ENCODE measurements at regions not wholly inside any gene's neighbourhood (a gene's known extent, or its start where the extent isn't known, plus 50 kb on each side); places are given as distances from the start of the nearest gene placed in this dataset.
A peak's percentile ranks its signal among the peaks of the same experiment; 100 is the strongest.

- no peak for DNase-seq
These were observed 269.6 kb downstream of the PARN start for GRCh38 chr16:14360326-14361037.

- DNase-seq, result peak; percentile 74
These were observed 271.3 kb downstream of the PARN start for GRCh38 chr16:14358697-14359305.

DNA sequence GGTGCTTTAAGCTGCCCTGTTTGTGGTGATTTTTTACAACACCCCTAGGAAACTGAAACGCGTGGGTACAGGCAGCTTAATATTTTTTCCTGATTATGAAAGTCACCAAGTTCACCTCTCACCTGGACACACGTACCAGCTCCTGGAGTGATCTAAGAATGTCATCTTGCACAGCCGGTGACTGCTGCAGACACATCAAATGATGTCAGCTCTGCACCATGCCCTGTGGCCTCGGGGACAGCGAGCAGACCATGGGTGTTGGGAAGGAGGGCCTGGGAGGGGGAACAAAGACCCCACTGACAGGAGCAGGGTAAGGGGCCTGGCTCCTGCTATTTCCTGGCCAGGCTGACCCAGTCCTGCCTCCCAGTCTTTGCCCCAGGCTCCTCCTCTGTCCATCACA, 272.7 kb downstream of the PARN start:
- DNase-seq, result no peak

DNA sequence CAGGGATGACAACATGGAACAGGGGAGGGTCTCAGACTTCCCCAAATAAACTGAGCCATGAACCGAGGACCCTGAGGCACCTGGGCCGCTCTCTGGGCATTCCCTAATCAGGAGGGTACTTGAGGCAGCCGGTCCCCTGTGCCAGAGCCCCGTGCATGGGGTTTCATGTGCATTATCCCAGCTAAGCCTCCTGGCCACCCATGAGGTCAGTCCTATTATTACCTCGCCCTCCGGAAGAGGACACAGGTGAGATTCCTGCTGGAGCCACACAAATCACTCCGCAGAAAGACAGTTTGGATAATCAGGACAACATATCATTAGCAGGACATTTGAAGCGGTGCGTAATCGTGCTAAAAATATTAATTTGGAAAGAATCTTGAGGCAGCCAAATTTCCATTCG, 274.0 kb downstream of the PARN start:
- DNase-seq, result no peak

- DNase-seq, result peak; percentile 67
These were observed 275.3 kb downstream of the PARN start for GRCh38 chr16:14354561-14355351.

GRCh38 chr16:14353340-14353739, 276.7 kb downstream of the PARN start:
- DNase-seq, result no peak

DNA sequence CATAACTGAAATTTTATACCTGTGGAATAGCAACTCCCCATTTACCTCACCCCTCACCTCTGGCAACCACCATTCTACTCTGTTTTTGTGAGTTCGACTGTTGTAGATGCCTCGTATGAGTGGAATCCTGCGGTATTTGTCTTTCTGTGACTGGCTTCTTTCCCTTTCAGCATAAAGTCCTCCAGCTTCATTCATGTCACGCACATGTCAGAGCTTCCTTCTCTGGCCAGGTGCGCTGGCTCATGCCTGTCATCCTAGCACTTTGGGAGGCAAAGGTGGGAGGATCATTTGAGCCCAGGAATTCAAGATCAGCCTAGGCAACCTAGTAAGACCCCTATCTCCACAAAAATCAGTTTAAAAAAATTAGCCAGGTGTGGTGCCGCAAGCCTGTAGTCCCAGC, 278.4 kb downstream of the PARN start:
- no peak for DNase-seq

- no peak for DNase-seq
These were observed 279.4 kb downstream of the PARN start for GRCh38 chr16:14350626-14351025.

DNA sequence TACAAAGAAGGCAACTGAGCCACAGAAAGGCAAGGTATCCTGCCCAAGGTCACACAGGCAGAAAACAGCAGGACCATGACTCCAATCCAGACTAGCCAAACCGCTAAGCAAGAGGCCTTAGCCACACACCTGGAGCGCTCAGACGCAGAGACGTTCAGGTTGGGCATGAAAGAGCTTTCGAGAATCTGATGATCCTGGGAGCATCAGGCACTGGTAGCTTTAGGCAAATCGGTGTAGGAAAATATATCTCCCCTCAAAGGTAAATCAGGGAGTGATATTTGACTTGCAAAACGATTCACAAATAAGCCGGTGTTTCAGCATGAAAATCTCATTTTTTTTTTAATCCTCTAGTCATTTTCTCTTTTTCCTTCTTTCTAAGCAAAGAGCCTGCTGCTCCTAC, 279.0 kb downstream of the MRTFB start:
- no peak for DNase-seq

DNA sequence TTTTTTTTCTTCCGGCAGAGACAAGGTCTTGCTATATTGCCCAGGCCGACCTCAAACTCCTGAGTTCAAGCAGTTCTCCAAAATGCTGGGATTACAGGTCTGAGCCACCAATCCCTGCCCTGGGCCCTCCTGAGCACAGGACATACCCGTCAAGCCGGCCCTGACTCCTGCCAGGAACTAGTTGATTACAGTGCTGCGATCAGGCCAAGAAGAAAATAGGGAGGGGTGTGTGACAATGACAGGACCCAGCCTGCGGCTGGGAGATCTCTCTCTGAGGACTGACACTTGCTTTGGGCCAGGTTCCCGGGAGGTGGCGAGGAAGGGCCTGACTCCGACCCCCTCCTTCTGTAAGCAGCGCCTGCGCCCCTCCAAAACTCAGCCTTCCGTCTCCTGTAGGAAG, 276.6 kb downstream of the MRTFB start:
- no peak for DNase-seq

DNA sequence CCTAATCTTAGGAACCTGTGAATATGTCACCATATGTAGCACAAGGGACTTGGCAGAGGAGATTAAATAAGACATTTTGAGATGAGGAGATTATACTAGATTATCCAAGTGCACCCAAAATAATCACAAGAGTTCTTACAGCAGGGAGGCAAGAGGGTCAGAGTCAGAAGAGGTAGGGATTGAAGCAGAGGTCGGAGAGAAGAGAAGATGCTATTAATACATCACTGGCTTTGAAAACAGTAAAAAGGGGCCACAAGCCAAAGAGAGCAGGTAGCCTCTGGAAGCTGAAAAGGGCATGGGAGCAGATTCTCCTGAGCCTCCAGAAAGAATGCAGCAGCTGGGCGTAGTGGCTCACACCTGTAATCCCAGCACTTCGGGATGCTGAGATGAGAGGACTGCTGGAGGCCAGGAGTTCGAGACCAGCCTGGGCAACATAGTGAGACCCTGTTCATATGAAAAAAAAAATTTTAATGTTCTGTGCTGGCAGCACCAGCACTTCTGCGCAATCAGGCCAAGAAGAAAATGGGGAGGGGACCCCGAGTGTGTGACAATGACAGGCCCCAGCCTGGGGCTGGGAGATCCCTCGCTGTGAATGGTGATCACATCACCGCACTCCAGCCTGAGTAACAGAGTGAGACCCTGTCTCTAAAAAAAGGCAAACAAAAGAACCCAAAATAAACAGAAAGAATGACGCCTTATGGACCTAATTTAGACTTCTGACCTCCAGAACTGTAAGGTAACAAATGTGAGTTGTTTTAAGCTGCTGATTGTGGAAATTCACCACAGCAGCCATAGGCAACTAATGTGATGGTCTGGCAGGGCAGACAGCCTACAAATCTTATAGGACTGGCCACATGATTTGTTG, 275.4 kb downstream of the MRTFB start:
- DNase-seq, result no peak

DNA sequence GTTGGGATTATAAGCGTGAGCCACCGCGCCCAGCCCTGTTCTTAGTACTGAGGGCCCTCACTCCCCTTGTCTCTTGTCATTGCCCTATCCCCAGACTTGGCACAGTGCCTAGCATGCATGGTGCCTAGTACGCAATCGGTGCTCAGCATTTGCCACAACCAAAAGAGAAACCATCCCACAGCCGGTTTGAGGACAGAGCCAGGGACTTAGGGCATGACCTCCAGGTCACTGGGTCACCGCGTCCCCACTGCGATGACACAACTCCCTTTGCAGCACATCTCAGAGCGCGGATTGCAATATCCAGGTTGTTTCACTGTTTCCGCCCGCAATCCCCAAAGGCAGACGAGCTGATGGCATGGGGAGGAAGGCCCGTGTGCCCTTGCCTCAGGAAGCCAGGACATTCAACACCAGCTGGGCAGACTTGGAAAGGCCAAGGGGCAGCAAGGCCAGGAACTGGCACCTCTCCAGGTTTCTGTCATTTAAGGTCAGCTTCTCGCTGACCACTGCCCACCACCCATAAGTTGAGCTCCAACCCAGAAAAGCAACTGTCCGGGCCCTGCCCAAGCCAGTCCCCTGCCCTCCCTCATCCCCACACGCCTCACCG, 274.5 kb downstream of the MRTFB start:
- no peak for DNase-seq

DNA sequence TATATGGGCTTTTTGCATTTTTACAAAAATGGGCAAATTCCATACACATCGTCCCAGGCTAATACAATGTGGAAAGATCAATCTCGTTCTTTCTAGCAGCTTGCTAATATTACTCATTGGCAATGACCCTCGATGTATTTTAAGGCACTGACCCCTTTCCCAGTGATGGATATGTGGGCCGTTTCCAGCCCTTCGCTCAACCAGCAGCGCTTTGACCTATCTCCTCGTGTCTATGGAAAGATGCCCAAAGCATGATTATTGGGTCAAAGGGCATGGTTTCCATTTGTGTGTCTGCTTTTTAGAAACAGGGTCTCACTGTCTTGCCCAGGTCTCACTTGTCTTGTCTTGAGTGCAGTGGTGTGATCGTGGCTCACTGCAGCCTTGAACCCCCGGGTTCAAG, 273.8 kb downstream of the MRTFB start:
- DNase-seq, result no peak

DNA sequence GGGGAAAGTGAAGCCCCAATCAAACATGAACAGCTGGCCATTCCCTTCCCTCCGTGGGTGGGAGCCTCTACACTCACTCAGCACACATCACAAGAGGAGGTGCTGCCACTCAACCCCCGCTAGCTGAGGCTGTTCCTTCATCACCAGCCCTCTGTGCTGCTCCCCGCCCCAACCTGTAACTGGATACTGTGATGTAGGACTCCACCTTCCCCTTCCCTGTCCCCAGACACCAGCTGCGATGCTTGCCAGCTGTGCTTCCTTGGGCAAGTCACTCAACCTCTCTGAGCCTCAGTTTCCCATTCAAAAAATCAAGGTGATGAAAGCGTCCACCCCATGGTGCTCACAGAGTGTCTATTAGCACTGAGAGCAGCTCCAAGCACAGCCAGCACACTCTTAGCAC, 273.2 kb downstream of the MRTFB start:
- peak; percentile 92 for DNase-seq

- peak; percentile 59 for DNase-seq
These were observed 270.5 kb downstream of the MRTFB start for GRCh38 chr16:14341324-14342225.

DNA sequence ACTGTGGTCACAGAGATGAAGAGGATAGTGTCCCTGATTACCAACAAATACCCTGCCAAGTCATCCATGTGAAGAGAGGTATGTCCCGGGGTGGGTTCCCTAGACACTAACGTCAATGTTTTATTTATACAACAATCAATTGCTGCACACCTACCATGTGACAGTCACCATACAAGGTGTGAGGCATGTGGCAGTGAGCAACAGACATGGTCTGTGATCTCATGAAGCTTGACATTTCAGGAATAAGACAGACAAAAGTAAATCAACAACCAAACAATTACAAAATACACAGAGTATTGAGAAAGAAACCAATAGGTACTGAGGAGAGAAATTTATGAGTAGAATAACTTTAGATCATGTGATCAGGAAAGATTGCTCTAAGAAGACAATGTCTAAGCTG, 268.6 kb downstream of the MRTFB start:
- DNase-seq, result no peak

GRCh38 chr16:14338969-14339368, 267.9 kb downstream of the MRTFB start:
- no peak for DNase-seq

DNA sequence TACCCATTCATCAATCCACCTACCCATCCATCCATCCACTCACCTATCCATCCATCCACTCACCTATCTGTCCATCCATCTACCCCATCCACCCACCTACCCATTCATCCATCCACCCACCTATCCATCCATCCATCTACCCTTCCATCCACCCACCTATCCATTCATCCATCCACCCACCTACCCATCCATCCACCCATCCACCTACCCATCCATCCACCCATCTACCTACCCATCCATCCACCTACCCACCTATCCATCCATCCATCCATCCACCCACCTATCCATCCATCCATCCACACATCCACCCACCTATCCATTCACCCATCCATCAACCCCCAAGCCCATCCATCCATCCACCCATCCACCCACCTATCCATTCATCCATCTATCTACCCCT, 267.1 kb downstream of the MRTFB start:
- no peak for DNase-seq

GRCh38 chr16:14337303-14338191, 266.4 kb downstream of the MRTFB start:
- DNase-seq, result no peak

GRCh38 chr16:14335297-14335696, 264.2 kb downstream of the MRTFB start:
- peak; percentile 70 for DNase-seq

Measured in NCI-H2171 treated with DMSO at 0.1 percent for 48 hours (cell line).